ENCODE measurements at regions not wholly inside any gene's neighbourhood (a gene's known extent, or its start where the extent isn't known, plus 50 kb on each side); places are given as distances from the start of the nearest gene placed in this dataset.

GRCh38 chr7:68776326-68776725, 821.9 kb upstream of the AUTS2 start:
- TF ChIP-seq CTCF (conservative IDR thresholded peaks at IDR 0.05 in 1 of 2, IDR thresholded peaks at IDR 0.05 in 1 of 2; ENCODE audit: low read depth in 1 of 2, low read length in 2 of 2) (no peak), EZH2 (IDR thresholded peaks at IDR 0.05; ENCODE audit: low read length, missing control alignments) (no peak)

Data from fibroblast of lung (primary cell).